ENCODE measurements at regions not wholly inside any gene's neighbourhood (a gene's known extent, or its start where the extent isn't known, plus 50 kb on each side); places are given as distances from the start of the nearest gene placed in this dataset.

DNA sequence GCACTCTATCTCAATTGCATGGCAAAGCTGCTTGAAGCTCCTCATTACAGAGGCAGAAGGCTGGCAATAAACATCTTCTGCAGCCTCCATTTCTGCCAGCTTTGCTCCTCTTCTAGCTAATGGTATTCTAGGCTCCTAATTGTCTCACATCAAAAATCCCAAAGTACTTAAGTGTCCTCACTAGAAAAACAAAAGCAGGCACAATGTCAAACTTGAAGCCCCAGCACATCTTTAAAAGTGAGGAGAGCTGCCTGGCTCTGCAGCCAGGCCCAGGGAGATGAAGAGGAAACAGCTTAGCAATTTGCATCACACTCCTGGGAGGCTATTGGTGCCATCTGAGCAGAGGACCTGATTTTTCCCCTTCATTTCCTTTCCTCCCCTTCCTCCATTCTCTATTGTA, 197.1 kb downstream of the KCNJ2 start:
- TF ChIP-seq, protein P1, sequence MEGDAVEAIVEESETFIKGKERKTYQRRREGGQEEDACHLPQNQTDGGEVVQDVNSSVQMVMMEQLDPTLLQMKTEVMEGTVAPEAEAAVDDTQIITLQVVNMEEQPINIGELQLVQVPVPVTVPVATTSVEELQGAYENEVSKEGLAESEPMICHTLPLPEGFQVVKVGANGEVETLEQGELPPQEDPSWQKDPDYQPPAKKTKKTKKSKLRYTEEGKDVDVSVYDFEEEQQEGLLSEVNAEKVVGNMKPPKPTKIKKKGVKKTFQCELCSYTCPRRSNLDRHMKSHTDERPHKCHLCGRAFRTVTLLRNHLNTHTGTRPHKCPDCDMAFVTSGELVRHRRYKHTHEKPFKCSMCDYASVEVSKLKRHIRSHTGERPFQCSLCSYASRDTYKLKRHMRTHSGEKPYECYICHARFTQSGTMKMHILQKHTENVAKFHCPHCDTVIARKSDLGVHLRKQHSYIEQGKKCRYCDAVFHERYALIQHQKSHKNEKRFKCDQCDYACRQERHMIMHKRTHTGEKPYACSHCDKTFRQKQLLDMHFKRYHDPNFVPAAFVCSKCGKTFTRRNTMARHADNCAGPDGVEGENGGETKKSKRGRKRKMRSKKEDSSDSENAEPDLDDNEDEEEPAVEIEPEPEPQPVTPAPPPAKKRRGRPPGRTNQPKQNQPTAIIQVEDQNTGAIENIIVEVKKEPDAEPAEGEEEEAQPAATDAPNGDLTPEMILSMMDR (conservative IDR thresholded peaks at IDR 0.05; ENCODE audit: low read length): no peak
- no peak for TF ChIP-seq EZH2phosphoT487 (IDR thresholded peaks at IDR 0.05; ENCODE audit: borderline replicate concordance)

All from Loucy (cell line).